GM21717 (cell line): ENCODE measurements at regions not wholly inside any gene's neighbourhood (a gene's known extent, or its start where the extent isn't known, plus 50 kb on each side); places are given as distances from the start of the nearest gene placed in this dataset.
A peak's percentile ranks its signal among the peaks of the same experiment; 100 is the strongest.

Experiments used
- ATAC-seq: cut with Tn5 transposase; IDR thresholded peaks from one replicate; pipeline ENCODE4 v1.9.1; 2021; ENCODE audit warnings: mild to moderate bottlenecking, moderate library complexity; ENCODE audit not compliant: unreplicated experiment

GRCh38 chr11:115929618-115930129, 425.5 kb upstream of the CADM1 start:
- ATAC-seq, result peak; percentile 23

- no peak for ATAC-seq
Measured at GRCh38 chr11:115928811-115929210, 424.6 kb upstream of the CADM1 start.

GRCh38 chr11:115927823-115928329, 423.7 kb upstream of the CADM1 start:
- ATAC-seq, result peak; percentile 42

DNA sequence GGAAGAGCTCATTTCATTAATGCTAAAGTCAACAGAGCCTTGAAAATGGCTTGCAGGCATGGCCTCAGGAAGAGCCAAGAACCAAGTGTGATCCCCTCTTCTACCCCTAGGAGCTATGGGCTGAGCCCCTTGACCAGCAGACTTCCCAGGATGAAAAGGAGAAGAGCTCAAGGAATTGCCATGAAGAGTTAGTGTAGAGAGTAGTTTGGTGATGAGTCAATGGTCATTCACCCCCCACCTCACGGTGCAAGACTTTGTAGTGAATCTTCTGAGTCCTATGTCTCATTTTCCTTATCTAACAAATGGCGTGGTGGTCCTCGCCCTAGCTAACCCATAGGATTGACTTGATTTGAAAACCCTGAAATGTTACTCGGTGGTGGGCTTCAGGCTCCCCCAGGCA, 422.4 kb upstream of the CADM1 start:
- no peak for ATAC-seq

DNA sequence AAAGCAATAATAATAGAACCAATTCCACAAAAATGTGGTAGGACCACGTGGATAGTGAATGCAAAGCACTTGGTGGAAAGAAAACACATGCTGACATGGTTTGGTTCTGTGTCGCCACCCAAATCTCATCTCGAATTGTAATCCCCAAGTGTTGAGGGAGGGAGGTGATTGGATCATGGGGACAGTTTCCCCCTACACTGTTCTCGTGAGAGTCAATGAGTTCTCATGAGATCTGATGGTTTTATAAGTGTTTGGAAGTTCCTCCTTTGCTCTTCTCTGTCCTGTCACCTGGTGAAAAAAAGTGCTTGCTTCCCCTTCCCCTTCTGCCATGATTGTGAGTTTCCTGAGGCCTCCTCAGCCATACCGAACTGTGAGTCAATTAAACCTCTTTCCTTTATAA, 421.9 kb upstream of the CADM1 start:
- no peak for ATAC-seq

- ATAC-seq, result no peak
Measured at GRCh38 chr11:115925568-115926090, 421.4 kb upstream of the CADM1 start.

- peak; percentile 82 for ATAC-seq
Measured at GRCh38 chr11:115924744-115925567, 420.7 kb upstream of the CADM1 start.

DNA sequence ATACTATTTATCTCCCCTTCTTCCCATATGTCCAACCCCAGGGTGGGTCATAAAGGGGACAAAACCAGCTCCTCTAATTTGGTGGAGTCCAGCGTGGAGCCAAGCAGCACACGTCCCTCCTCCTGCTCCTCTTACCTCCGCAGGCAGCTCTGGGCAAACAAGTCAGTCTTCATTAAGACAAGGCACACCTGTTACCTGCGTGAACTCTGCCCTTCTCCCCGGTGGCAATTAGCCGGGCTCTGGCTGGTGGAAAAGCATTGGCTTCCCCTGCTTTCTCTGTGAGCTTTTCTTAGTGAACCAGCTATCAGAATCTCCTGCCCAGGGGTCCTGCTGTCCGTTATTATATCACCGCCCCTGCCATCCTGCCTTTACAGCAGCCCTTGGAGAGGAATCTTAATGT, 418.7 kb upstream of the CADM1 start:
- ATAC-seq, result no peak

DNA sequence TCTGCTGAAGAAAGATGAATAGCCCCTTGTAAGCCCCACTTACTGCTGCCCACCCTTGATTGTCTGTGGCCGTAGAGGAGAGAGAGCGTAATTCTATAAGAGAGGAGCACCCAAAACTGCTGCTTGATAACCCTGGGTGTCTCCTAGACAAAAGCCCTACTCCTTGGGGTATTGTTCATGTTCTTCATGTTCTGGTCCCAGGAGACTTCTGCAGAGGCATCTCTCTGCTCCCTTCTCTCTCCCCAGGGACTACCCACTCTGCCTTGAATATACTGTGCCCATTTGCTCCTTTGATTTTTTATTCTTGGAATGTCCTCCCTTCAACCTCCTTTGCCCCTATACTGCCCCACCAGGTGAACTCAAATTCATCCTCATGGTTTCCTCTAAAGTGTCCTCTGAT, 417.8 kb upstream of the CADM1 start:
- ATAC-seq, result no peak

GRCh38 chr11:115921540-115921939, 417.3 kb upstream of the CADM1 start:
- ATAC-seq, result no peak

- ATAC-seq, result no peak
Measured at GRCh38 chr11:115920841-115921480, 416.7 kb upstream of the CADM1 start.

DNA sequence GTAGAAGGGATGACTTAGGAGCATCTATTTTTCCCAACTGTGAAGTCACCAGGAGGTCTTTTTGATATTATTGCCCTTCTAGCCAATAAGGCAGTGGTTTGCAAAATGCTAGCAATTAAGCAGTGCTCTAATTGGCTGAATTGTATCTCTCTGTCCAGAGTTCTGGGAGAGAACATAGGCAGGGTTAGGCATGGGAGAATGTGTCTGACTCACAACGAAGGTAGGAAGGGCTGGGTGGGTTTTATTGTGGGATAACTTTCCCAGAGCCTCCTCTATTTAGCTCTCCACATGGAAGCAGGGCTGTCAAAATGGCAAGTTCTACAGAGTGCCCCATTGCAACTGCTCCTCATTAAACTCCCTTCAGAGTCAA, 415.9 kb upstream of the CADM1 start:
- ATAC-seq, result peak; percentile 16

- peak; percentile 59 for ATAC-seq
Measured at GRCh38 chr11:115919341-115920091, 415.3 kb upstream of the CADM1 start.

GRCh38 chr11:115918576-115918975, 414.4 kb upstream of the CADM1 start:
- ATAC-seq, result no peak

DNA sequence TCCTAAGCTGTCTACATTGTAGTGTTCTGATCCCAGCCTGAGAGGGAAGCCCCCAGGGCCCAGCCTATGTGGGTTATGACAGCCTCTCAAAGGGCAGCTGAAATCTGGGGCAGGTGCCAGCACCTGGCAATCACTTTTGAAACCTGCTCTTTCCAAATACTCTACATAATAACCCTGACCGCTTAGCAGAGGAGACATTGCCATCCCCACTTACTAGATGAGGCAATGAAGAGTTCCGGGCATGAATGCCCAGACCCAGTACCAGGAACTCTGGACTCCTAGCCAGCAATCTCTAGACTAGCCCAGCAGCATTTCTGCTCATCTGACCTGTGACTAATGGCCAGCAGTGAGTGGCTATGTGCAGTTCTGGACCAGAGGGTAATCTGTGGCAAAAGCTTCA, 412.4 kb upstream of the CADM1 start:
- no peak for ATAC-seq

GRCh38 chr11:115912484-115912945, 408.3 kb upstream of the CADM1 start:
- peak; percentile 55 for ATAC-seq

GRCh38 chr11:115911613-115912346, 407.6 kb upstream of the CADM1 start:
- peak; percentile 6 for ATAC-seq

DNA sequence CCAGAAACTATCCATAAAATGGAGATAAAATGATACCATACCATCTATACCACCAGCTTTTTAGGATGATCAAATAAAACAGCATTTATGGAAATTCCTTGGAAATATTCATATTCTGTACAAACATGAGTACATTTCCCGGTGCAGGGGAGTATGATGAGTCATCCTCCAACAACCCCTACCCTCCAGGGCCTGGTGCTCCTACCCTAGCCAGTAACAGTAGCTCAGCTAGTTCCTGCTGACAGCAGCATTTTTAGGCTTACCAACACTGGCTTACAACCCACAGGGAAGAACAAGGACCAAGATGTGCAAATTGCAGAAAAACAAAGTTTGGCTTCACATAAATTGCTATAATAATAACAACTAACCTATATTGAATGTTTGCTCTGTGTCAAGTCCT, 406.2 kb upstream of the CADM1 start:
- no peak for ATAC-seq

- ATAC-seq, result no peak
Measured at GRCh38 chr11:115906171-115906570, 402.0 kb upstream of the CADM1 start.

GRCh38 chr11:115905341-115906000, 401.3 kb upstream of the CADM1 start:
- ATAC-seq, result no peak
